Esophagus squamous epithelium (tissue), 5 donors: ENCODE measurements at regions not wholly inside any gene's neighbourhood (a gene's known extent, or its start where the extent isn't known, plus 50 kb on each side); places are given as distances from the start of the nearest gene placed in this dataset.

Source experiments
- DNase-seq: peaks from one replicate; lab custom pipeline; 2025; lab: John Stamatoyannopoulos, UW
- H3K27ac ChIP-seq, 4 donors: fragments of 200-600 bp; sonication (generic); one replicate each; pipeline ENCODE4 v1.5.1; 2016 to 2019; ENCODE audit warnings: mild to moderate bottlenecking in 1 of 4
- H3K27me3 ChIP-seq, 4 donors: fragments of 200-600 bp; sonication (generic); 1 replicate in 3 of 4; 2 replicates in 1 of 4; pipeline versions ENCODE4 v1.5.1 to v1.6.0; 2017 to 2021; ENCODE audit warnings: antibody characterized with exemption in 1 of 4
- H3K36me3 ChIP-seq, 3 donors: fragments of 200-600 bp; sonication (generic); one replicate each; pipeline ENCODE4 v1.5.1; 2016 to 2019
- H3K4me1 ChIP-seq, 3 donors: fragments of 200-600 bp; sonication (generic); one replicate each; pipeline ENCODE4 v1.5.1; 2017 to 2019
- H3K4me3 ChIP-seq, 4 donors: fragments of 200-600 bp; sonication (generic); 1 replicate in 3 of 4; 2 replicates in 1 of 4; pipeline ENCODE4 v1.5.1; 2016 to 2019; ENCODE audit warnings: mild to moderate bottlenecking in 2 of 4, moderate library complexity in 1 of 4
- H3K9me3 ChIP-seq, 3 donors: fragments of 200-600 bp; sonication (generic); one replicate each; pipeline ENCODE4 v1.5.1; 2016 to 2019
- CTCF ChIP-seq, 6 experiments: fragments of 450-650 bp in 4 of 6; fragments of 200-600 bp in 2 of 6; sonication (generic) in 2 of 6; IDR thresholded peaks; one replicate each; pipeline ENCODE4 v1.5.1; 2016 to 2019; ENCODE audit warnings: antibody characterized with exemption in 6 of 6, mild to moderate bottlenecking in 4 of 6, moderate library complexity in 4 of 6
- POLR2A ChIP-seq, 4 donors: fragments of 450-650 bp; IDR thresholded peaks; one replicate each; pipeline ENCODE4 v1.6.1; 2017; ENCODE audit warnings: antibody characterized with exemption in 4 of 4, mild to moderate bottlenecking in 4 of 4, moderate library complexity in 3 of 4
- WGBS, 2 donors: methylation state at CpG; one replicate each; pipeline ENCODE4 v1.1.5; 2018; 5-methylcytosine and 5-hydroxymethylcytosine counted together
- intact Hi-C: fragments of 100-400 bp; cut with DNase I; formaldehyde crosslinking; loops from one replicate; pipeline ENCODE4 v1.15.0; 2022
- donor health status: DM: yes; HTN: yes; CAD: no.

DNA sequence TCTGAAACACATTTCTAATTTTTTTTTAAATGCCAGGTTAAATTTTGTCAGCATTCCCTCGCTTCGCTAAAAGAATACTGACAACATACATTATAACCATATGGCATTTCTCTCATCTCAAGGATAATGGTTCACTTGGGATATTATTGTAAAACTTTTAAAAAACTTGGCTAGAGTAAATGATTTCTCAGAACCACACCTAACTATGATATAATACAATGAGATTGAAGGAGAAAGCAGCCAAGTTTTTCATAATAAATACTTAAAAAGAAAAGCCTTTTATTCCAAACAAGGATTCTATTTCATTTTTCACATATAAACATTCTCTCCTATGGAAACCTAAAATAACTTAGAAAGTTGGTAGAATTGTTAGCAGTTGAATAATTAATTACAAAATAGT lies 413.9 kb downstream of the HGF start:
- Histone ChIP-seq H3K27me3 (no peaks in the 10 kb centered on the region), H3K4me3 (no peak overlapping the region), H3K36me3 (no peaks in the 10 kb centered on the region), H3K27ac (no peak overlapping the region), H3K9me3 (no peaks in the 10 kb centered on the region), H3K4me1 (no peaks in the 10 kb centered on the region)
- intact Hi-C loops: no loop called here
- 60 to 84% methylated on average over 2 of the region's 2 CpGs for WGBS, 2 donors
- DNase-seq: no peak
- TF ChIP-seq POLR2A (IDR thresholded peaks at IDR 0.05) (no peak), CTCF (IDR thresholded peaks at IDR 0.05) (no peak)

GRCh38 chr7:81349044-81349443 lies 420.8 kb downstream of the HGF start:
- intact Hi-C loops: no loop called here
- Histone ChIP-seq H3K36me3 (no peaks in the 10 kb centered on the region), H3K4me1 (no peaks in the 10 kb centered on the region), H3K9me3 (no peaks in the 10 kb centered on the region), H3K27me3 (no peaks in the 10 kb centered on the region), H3K4me3 (no peak overlapping the region), H3K27ac (no peak overlapping the region)
- no peak for DNase-seq
- 84 to 87% methylated on average over 5 of the region's 5 CpGs for WGBS, 2 donors
- no peak for TF ChIP-seq CTCF (IDR thresholded peaks at IDR 0.05)
- no peak for TF ChIP-seq POLR2A (IDR thresholded peaks at IDR 0.05)

GRCh38 chr7:81339946-81340345 lies 421.1 kb upstream of the SEMA3C start:
- DNase-seq: no peak
- H3K9me3 ChIP-seq: no peaks in the 10 kb centered on the region
- TF ChIP-seq CTCF (IDR thresholded peaks at IDR 0.05) (no peak), POLR2A (IDR thresholded peaks at IDR 0.05) (no peak)
- intact Hi-C loops: no loop called here
- 60 to 65% methylated on average over 2 of the region's 2 CpGs for WGBS, 2 donors
- H3K27me3 ChIP-seq: no peaks in the 10 kb centered on the region
- H3K4me1 ChIP-seq: no peaks in the 10 kb centered on the region
- no peak overlapping the region for H3K27ac ChIP-seq
- no peaks in the 10 kb centered on the region for H3K36me3 ChIP-seq
- H3K4me3 ChIP-seq: no peak overlapping the region

DNA sequence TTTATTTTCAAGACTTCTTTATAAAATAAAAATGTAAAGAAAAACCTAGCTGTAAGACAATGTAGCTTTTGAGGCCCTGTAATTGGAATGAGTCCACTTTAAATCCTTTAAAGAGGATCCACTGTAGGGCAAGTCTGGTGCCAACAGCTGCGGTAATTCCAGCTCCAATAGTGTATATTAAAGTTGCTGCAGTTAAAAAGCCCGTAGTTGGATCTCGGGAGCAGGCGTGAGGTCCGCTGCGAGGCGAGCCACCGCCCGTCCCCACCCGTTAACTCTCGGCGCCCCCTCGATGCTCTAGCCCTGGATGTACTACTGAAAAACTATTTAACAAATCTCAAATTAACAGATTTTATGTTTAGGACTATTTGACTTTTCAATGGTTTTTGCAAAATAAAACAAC lies 414.7 kb upstream of the SEMA3C start:
- intact Hi-C loops: no loop called here
- DNase-seq: no peak
- H3K27me3 ChIP-seq: no peaks in the 10 kb centered on the region
- 81 to 85% methylated on average over 13 of the region's 13 CpGs for WGBS, 2 donors
- H3K36me3 ChIP-seq: no peaks in the 10 kb centered on the region
- no peak overlapping the region for H3K4me3 ChIP-seq
- TF ChIP-seq CTCF (IDR thresholded peaks at IDR 0.05): no peak
- no peak for TF ChIP-seq POLR2A (IDR thresholded peaks at IDR 0.05)
- no peaks in the 10 kb centered on the region for H3K9me3 ChIP-seq
- H3K4me1 ChIP-seq: no peaks in the 10 kb centered on the region
- no peak overlapping the region for H3K27ac ChIP-seq

GRCh38 chr7:81333004-81333403 lies 414.2 kb upstream of the SEMA3C start:
- no peak overlapping the region for H3K27ac ChIP-seq
- H3K36me3 ChIP-seq: no peaks in the 10 kb centered on the region
- H3K27me3 ChIP-seq: no peaks in the 10 kb centered on the region
- 52 to 69% methylated on average over 1 of the region's 1 CpG for WGBS, 2 donors
- H3K4me3 ChIP-seq: no peak overlapping the region
- DNase-seq: no peak
- no peaks in the 10 kb centered on the region for H3K9me3 ChIP-seq
- H3K4me1 ChIP-seq: no peaks in the 10 kb centered on the region
- TF ChIP-seq POLR2A (IDR thresholded peaks at IDR 0.05) (no peak), CTCF (IDR thresholded peaks at IDR 0.05) (no peak)
- intact Hi-C loops: no loop called here
